HG03039 (cell line): ENCODE measurements at regions not wholly inside any gene's neighbourhood (a gene's known extent, or its start where the extent isn't known, plus 50 kb on each side); places are given as distances from the start of the nearest gene placed in this dataset.

Experiments used
- ATAC-seq: cut with Tn5 transposase; IDR thresholded peaks from one replicate; pipeline ENCODE4 v1.9.1; 2021; ENCODE audit warnings: mild to moderate bottlenecking, moderate library complexity; ENCODE audit not compliant: unreplicated experiment

GRCh38 chr13:108006619-108007018 lies 208.7 kb downstream of the LIG4 start:
- ATAC-seq: no peak

- ATAC-seq: no peak
Observed at GRCh38 chr13:108005231-108005630, 210.1 kb downstream of the LIG4 start.

- ATAC-seq: no peak
Observed at GRCh38 chr13:108003626-108004025, 211.7 kb downstream of the LIG4 start.

- no peak for ATAC-seq
Observed at GRCh38 chr13:108000998-108001397, 214.3 kb downstream of the LIG4 start.

GRCh38 chr13:107999751-108000150 lies 215.6 kb downstream of the LIG4 start:
- ATAC-seq: no peak

- ATAC-seq: no peak
Observed at GRCh38 chr13:107994137-107994536, 221.2 kb downstream of the LIG4 start.

GRCh38 chr13:107993239-107993949 lies 221.9 kb downstream of the LIG4 start:
- peak; percentile 51 for ATAC-seq

GRCh38 chr13:107992542-107992941 lies 222.8 kb downstream of the LIG4 start:
- no peak for ATAC-seq

- no peak for ATAC-seq
Observed at GRCh38 chr13:107977071-107977574, 238.2 kb downstream of the LIG4 start.

GRCh38 chr13:107976628-107977027 lies 238.7 kb downstream of the LIG4 start:
- ATAC-seq: no peak

- ATAC-seq: no peak
Observed at GRCh38 chr13:107974409-107974808, 240.9 kb downstream of the LIG4 start.

GRCh38 chr13:107969546-107969945 lies 245.8 kb downstream of the LIG4 start:
- no peak for ATAC-seq

- ATAC-seq: no peak
Observed at GRCh38 chr13:107968470-107968869, 246.9 kb downstream of the LIG4 start.

GRCh38 chr13:107964395-107964794 lies 250.9 kb downstream of the LIG4 start:
- ATAC-seq: no peak

- ATAC-seq: no peak
Observed at GRCh38 chr13:107961849-107962608, 253.3 kb downstream of the LIG4 start.

- ATAC-seq: no peak
Observed at GRCh38 chr13:107960301-107960700, 255.0 kb downstream of the LIG4 start.

- ATAC-seq: no peak
Observed at GRCh38 chr13:107956889-107957288, 258.4 kb downstream of the LIG4 start.

- ATAC-seq: no peak
Observed at GRCh38 chr13:107942030-107942617, 273.2 kb downstream of the LIG4 start.

GRCh38 chr13:107941345-107942029 lies 273.8 kb downstream of the LIG4 start:
- ATAC-seq: no peak

- no peak for ATAC-seq
Observed at GRCh38 chr13:107937848-107938247, 277.5 kb downstream of the LIG4 start.

- no peak for ATAC-seq
Observed at GRCh38 chr13:107931056-107931455, 284.3 kb downstream of the LIG4 start.
